ENCODE measurements at regions not wholly inside any gene's neighbourhood (a gene's known extent, or its start where the extent isn't known, plus 50 kb on each side); places are given as distances from the start of the nearest gene placed in this dataset.

- Histone ChIP-seq H3K9me3 (no peaks in the 10 kb centered on the region), H3K4me2 (no peak overlapping the region), H3K27ac (no peak overlapping the region), H3K4me1 (no peaks in the 10 kb centered on the region), H3K4me3 (no peak overlapping the region)
- ChIA-PET POLR2A (no interaction called here), CTCF (no interaction called here)
- TF ChIP-seq REST (IDR thresholded peaks at IDR 0.05) (peak; percentile 71), HMGXB4 (CRISPR knock-in tag; IDR thresholded peaks at IDR 0.05; ENCODE audit: borderline replicate concordance) (no peak)
- FAIRE-seq (no peak), ATAC-seq (no peak), DNase-seq (ENCODE audit: low read depth in 1 of 2, low spot score in 1 of 2) (no peak)
- WGBS (ENCODE audit: missing lambda C conversion rate), result 0% methylated on average over 1 of the region's 1 CpG
These were observed 89.6 kb upstream of the HS3ST5 start for GRCh38 chr6:114432400-114432799.

GRCh38 chr6:114431641-114432040 lies 88.8 kb upstream of the HS3ST5 start:
- H3K9me3 ChIP-seq, result no peaks in the 10 kb centered on the region
- DNase-seq (ENCODE audit: low read depth in 1 of 2, low spot score in 1 of 2) (no peak), FAIRE-seq (no peak), ATAC-seq (no peak)
- POLR2A ChIA-PET, result no interaction called here
- no peaks in the 10 kb centered on the region for H3K4me1 ChIP-seq
- WGBS (ENCODE audit: missing lambda C conversion rate), result 16% methylated on average over 1 of the region's 1 CpG
- no peak overlapping the region for H3K27ac ChIP-seq
- H3K4me3 ChIP-seq, result no peak overlapping the region
- CTCF ChIA-PET, result no interaction called here
- H3K4me2 ChIP-seq, result no peak overlapping the region
- TF ChIP-seq RFX5 (IDR thresholded peaks at IDR 0.05) (no peak), USF2 (IDR thresholded peaks at IDR 0.05) (no peak), CBX2 (IDR thresholded peaks at IDR 0.05; ENCODE audit: borderline replicate concordance, low read depth) (no peak), CTCF (IDR thresholded peaks at IDR 0.05) (no peak), MYC (IDR thresholded peaks at IDR 0.05; ENCODE audit: borderline replicate concordance, low read length) (no peak), HMGXB4 (CRISPR knock-in tag; IDR thresholded peaks at IDR 0.05; ENCODE audit: borderline replicate concordance) (no peak), ZSCAN20 (CRISPR knock-in tag; IDR thresholded peaks at IDR 0.05) (no peak), E2F6 (IDR thresholded peaks at IDR 0.05; ENCODE audit: borderline replicate concordance, low read depth) (no peak), JUN (IDR thresholded peaks at IDR 0.05) (no peak), TP53 (CRISPR knock-in tag; IDR thresholded peaks at IDR 0.05) (no peak), RARB (CRISPR knock-in tag; IDR thresholded peaks at IDR 0.05) (no peak), GATA3 (IDR thresholded peaks at IDR 0.05; ENCODE audit: borderline replicate concordance) (no peak), FOSB (CRISPR knock-in tag; IDR thresholded peaks at IDR 0.05) (no peak), TFCP2L1 (CRISPR knock-in tag; IDR thresholded peaks at IDR 0.05) (no peak), MAZ (IDR thresholded peaks at IDR 0.05; ENCODE audit: borderline replicate concordance, low read depth, low read length) (no peak), CEBPB (IDR thresholded peaks at IDR 0.05) (no peak), NFE2L2 (conservative IDR thresholded peaks at IDR 0.05; ENCODE audit: low read length) (no peak), ZC3H11A (IDR thresholded peaks at IDR 0.05) (no peak), HOXA7 (CRISPR knock-in tag; IDR thresholded peaks at IDR 0.05) (no peak), ZFP36 (IDR thresholded peaks at IDR 0.05; ENCODE audit: borderline replicate concordance, partially characterized antibody) (no peak)
